ENCODE measurements at regions not wholly inside any gene's neighbourhood (a gene's known extent, or its start where the extent isn't known, plus 50 kb on each side); places are given as distances from the start of the nearest gene placed in this dataset.

DNA sequence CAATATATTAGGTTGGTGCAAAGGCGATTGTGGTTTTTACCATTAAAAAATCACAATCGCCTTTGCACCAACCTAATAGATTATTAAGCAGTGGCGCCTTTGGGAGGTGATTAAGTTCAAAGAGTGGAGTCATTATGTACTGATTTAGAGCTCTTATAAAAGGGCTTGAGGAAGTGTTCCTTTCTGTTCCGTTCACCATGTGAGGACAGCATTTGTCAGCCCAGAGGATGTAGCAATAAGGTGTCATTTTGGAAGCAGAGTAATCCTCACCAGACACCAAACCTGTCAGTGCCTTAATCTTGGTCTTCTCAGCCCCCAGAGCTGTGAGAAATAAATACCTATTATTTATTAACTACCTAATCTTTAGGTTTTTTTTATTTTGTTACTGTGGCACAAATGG lies 542.1 kb upstream of the MAN1A1 start:
- no peak for TF ChIP-seq POLR2A (IDR thresholded peaks at IDR 0.05; ENCODE audit: control extremely low read depth in 1 of 2, low read depth in 2 of 2, low read length in 2 of 2)
- TF ChIP-seq, protein P1, sequence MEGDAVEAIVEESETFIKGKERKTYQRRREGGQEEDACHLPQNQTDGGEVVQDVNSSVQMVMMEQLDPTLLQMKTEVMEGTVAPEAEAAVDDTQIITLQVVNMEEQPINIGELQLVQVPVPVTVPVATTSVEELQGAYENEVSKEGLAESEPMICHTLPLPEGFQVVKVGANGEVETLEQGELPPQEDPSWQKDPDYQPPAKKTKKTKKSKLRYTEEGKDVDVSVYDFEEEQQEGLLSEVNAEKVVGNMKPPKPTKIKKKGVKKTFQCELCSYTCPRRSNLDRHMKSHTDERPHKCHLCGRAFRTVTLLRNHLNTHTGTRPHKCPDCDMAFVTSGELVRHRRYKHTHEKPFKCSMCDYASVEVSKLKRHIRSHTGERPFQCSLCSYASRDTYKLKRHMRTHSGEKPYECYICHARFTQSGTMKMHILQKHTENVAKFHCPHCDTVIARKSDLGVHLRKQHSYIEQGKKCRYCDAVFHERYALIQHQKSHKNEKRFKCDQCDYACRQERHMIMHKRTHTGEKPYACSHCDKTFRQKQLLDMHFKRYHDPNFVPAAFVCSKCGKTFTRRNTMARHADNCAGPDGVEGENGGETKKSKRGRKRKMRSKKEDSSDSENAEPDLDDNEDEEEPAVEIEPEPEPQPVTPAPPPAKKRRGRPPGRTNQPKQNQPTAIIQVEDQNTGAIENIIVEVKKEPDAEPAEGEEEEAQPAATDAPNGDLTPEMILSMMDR (IDR thresholded peaks at IDR 0.05; ENCODE audit: control extremely low read depth in 1 of 3, insufficient read depth in 1 of 3, low read depth in 1 of 3, low read length in 3 of 3): no peak
- no peak for TF ChIP-seq POLR2AphosphoS5 (IDR thresholded peaks at IDR 0.05; ENCODE audit: low read depth, low read length)
- TF ChIP-seq CREB1 (IDR thresholded peaks at IDR 0.05): no peak
- TF ChIP-seq SP1 (IDR thresholded peaks at IDR 0.05; ENCODE audit: low read depth, low read length): no peak
- no peak for TF ChIP-seq EP300 (IDR thresholded peaks at IDR 0.05; ENCODE audit: borderline replicate concordance in 1 of 2, low read depth in 2 of 2, low read length in 2 of 2)
- TF ChIP-seq TAF1 (IDR thresholded peaks at IDR 0.05; ENCODE audit: low read depth, low read length): no peak
- TF ChIP-seq, protein P2, sequence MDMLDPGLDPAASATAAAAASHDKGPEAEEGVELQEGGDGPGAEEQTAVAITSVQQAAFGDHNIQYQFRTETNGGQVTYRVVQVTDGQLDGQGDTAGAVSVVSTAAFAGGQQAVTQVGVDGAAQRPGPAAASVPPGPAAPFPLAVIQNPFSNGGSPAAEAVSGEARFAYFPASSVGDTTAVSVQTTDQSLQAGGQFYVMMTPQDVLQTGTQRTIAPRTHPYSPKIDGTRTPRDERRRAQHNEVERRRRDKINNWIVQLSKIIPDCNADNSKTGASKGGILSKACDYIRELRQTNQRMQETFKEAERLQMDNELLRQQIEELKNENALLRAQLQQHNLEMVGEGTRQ (IDR thresholded peaks at IDR 0.05; ENCODE audit: low read length): no peak
